Loucy (cell line): ENCODE measurements at regions not wholly inside any gene's neighbourhood (a gene's known extent, or its start where the extent isn't known, plus 50 kb on each side); places are given as distances from the start of the nearest gene placed in this dataset.

Experiments
- CTCF ChIP-seq: fragments of 200-600 bp; sonication (generic); conservative IDR thresholded peaks from 2 replicates; pipeline ENCODE4 v1.5.1; 2014; ENCODE audit warnings: mild to moderate bottlenecking, antibody characterized with exemption, low read length
- EZH2phosphoT487 ChIP-seq: fragments of 200-600 bp; IDR thresholded peaks from 2 replicates; pipeline ENCODE4 v1.6.1; 2018; ENCODE audit warnings: antibody characterized with exemption, mild to moderate bottlenecking, moderate library complexity, borderline replicate concordance

DNA sequence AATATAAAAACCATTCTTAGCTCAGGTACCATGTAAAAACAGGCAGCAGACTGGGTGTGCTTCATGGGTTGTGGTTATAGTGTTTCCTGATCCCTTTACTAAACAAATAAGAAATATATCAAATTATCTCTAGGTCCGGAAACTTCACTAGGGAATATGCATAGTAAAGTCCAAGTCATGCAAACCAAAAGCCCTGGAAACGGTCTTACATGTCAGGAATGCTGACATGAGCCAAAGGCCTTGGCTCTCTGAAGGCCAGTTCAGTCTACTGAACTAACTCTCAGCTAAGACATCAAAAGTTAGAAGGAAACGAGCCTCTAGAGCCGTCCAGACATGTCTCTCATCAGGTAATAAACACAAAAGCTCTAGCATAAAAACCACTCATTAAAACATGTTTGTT, 778.9 kb upstream of the ZNF608 start:
- TF ChIP-seq CTCF, result no peak
- no peak for TF ChIP-seq EZH2phosphoT487
